ENCODE measurements at regions not wholly inside any gene's neighbourhood (a gene's known extent, or its start where the extent isn't known, plus 50 kb on each side); places are given as distances from the start of the nearest gene placed in this dataset.

DNA sequence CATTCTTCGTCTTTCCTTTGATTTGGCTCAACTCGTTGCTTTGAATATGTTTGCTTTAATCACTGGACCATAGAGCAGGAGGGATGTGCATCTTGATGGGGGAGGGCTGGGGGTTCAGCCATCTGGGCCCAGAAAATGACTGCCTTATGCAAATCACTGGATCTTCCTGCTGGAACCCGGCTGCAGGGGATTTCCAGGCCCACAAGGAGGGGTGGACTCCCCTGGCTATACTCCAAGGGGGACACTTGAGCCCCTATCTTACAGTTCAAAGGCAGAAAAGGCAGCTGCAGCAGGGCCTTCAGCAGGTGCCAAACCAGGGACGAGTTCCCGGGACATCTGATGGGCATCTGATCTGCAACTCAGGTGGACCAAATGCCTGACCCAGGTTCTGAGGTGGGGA lies 122.5 kb downstream of the DICER1 start:
- no peaks in the 10 kb centered on the region for H3F3A ChIP-seq (ENCODE audit: low read depth)
- no peaks in the 10 kb centered on the region for H4K20me1 ChIP-seq (ENCODE audit: low read depth)
- Mint-ChIP-seq H3K27me3 (ENCODE audit: insufficient read depth, low read depth) (peaks cover 5% of the 10 kb centered on the region), H3K4me3 (no peak overlapping the region), H3K9me3 (peaks cover 15% of the 10 kb centered on the region), H3K27ac (no peak overlapping the region), H3K36me3 (no peaks in the 10 kb centered on the region), H3K4me1 (peaks cover 3% of the 10 kb centered on the region)
- no peak overlapping the region for H3K4me2 ChIP-seq
- H3K27ac ChIP-seq: no peak overlapping the region
- H3K4me3 ChIP-seq: no peak overlapping the region
- peaks cover 4% of the 10 kb centered on the region for H3K36me3 ChIP-seq
- TF ChIP-seq, protein P1, sequence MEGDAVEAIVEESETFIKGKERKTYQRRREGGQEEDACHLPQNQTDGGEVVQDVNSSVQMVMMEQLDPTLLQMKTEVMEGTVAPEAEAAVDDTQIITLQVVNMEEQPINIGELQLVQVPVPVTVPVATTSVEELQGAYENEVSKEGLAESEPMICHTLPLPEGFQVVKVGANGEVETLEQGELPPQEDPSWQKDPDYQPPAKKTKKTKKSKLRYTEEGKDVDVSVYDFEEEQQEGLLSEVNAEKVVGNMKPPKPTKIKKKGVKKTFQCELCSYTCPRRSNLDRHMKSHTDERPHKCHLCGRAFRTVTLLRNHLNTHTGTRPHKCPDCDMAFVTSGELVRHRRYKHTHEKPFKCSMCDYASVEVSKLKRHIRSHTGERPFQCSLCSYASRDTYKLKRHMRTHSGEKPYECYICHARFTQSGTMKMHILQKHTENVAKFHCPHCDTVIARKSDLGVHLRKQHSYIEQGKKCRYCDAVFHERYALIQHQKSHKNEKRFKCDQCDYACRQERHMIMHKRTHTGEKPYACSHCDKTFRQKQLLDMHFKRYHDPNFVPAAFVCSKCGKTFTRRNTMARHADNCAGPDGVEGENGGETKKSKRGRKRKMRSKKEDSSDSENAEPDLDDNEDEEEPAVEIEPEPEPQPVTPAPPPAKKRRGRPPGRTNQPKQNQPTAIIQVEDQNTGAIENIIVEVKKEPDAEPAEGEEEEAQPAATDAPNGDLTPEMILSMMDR (IDR thresholded peaks at IDR 0.05): no peak
- TF ChIP-seq EZH2phosphoT487 (IDR thresholded peaks at IDR 0.05) (no peak), EZH2 (IDR thresholded peaks at IDR 0.05) (no peak)
- H3K27me3 ChIP-seq: no peaks in the 10 kb centered on the region
- DNase-seq (ENCODE audit: low spot score): no peak
- H3K4me1 ChIP-seq: no peaks in the 10 kb centered on the region
- peaks cover 13% of the 10 kb centered on the region for H3K9me3 ChIP-seq (ENCODE audit: low read depth)
- no peaks in the 10 kb centered on the region for H3K79me2 ChIP-seq (ENCODE audit: low read depth)
- no peak overlapping the region for H3K9ac ChIP-seq
- no peak overlapping the region for H2AFZ ChIP-seq (replicated peaks)

DNA sequence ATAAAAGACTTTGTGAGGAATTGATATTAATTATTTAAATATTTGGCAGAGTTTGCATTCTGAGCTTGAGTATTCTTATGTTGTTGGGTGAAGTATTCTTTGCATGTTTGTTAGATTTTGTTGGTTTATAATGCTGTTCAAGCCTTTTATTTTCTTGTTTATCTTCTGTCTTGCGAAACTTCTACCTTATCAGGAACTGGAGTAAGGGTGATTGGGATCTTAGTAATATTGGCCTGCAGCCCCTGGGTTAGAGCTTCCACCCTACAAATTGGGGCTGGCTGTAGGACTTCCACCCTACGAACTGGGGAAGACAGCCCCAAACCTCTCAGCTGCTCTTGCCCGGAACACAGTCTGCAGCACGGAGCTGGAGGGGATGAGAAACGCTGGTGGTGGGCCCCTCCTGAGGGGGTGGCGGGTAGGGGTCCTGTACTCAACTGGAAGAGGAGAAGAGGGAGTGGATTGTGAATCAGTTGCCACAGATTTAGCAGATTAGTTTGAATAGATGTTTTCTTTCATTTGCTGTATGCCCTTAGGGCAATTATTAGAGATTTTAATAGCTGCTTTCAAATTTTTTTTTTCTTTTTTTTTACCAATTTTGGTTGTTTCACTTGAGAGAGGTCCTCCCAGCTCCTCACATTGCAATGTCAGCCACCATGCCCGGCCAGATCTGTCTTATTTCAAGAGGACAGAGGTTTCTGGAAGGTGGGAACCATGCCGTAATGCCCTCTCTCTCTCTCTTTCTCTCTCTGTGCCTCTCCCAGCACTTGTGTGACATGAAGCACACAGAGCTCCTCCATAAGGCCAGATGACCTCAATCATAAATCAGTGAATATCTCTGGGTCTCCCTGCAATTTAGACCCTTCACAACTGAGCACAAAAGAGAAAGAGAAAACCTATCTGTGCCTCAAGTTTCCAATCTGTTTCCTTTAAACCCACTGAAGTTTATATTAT lies 123.4 kb downstream of the DICER1 start:
- no peak overlapping the region for H3K27ac Mint-ChIP-seq
- H3K27me3 Mint-ChIP-seq (ENCODE audit: insufficient read depth, low read depth): peaks cover 5% of the 10 kb centered on the region
- H3K4me1 ChIP-seq: no peaks in the 10 kb centered on the region
- no peak for TF ChIP-seq EZH2phosphoT487 (IDR thresholded peaks at IDR 0.05)
- TF ChIP-seq, protein P1 (IDR thresholded peaks at IDR 0.05): no peak
- no peak for TF ChIP-seq EZH2 (IDR thresholded peaks at IDR 0.05)
- H3K27me3 ChIP-seq: no peaks in the 10 kb centered on the region
- no peak overlapping the region for H2AFZ ChIP-seq (replicated peaks)
- peaks cover 4% of the 10 kb centered on the region for H3K36me3 ChIP-seq
- H3F3A ChIP-seq (ENCODE audit: low read depth): no peaks in the 10 kb centered on the region
- H3K4me2 ChIP-seq: no peak overlapping the region
- H3K9ac ChIP-seq: no peak overlapping the region
- H3K27ac ChIP-seq: no peak overlapping the region
- H4K20me1 ChIP-seq (ENCODE audit: low read depth): no peaks in the 10 kb centered on the region
- H3K4me1 Mint-ChIP-seq: peaks cover 3% of the 10 kb centered on the region
- H3K9me3 Mint-ChIP-seq: peaks cover 20% of the 10 kb centered on the region
- no peak for DNase-seq (ENCODE audit: low spot score)
- H3K4me3 ChIP-seq: no peak overlapping the region
- H3K4me3 Mint-ChIP-seq: no peak overlapping the region
- H3K79me2 ChIP-seq (ENCODE audit: low read depth): no peaks in the 10 kb centered on the region
- H3K9me3 ChIP-seq (ENCODE audit: low read depth): peaks cover 13% of the 10 kb centered on the region
- no peaks in the 10 kb centered on the region for H3K36me3 Mint-ChIP-seq

- TF ChIP-seq, protein P1 (IDR thresholded peaks at IDR 0.05): no peak
- TF ChIP-seq EZH2phosphoT487 (IDR thresholded peaks at IDR 0.05) (no peak), EZH2 (IDR thresholded peaks at IDR 0.05) (no peak)
- Histone ChIP-seq H3K9me3 (ENCODE audit: low read depth) (peaks cover 13% of the 10 kb centered on the region), H3K36me3 (peaks cover 4% of the 10 kb centered on the region), H4K20me1 (ENCODE audit: low read depth) (no peaks in the 10 kb centered on the region), H3K4me2 (no peak overlapping the region), H3K27me3 (no peaks in the 10 kb centered on the region), H3K4me3 (no peak overlapping the region), H3K79me2 (ENCODE audit: low read depth) (no peaks in the 10 kb centered on the region), H3K4me1 (no peaks in the 10 kb centered on the region), H3K9ac (no peak overlapping the region), H3K27ac (no peak overlapping the region), H2AFZ (replicated peaks) (no peak overlapping the region), H3F3A (ENCODE audit: low read depth) (no peaks in the 10 kb centered on the region)
- Mint-ChIP-seq H3K27ac (no peak overlapping the region), H3K4me1 (peaks cover 3% of the 10 kb centered on the region), H3K36me3 (no peaks in the 10 kb centered on the region), H3K27me3 (ENCODE audit: insufficient read depth, low read depth) (peaks cover 2% of the 10 kb centered on the region), H3K4me3 (no peak overlapping the region), H3K9me3 (peaks cover 18% of the 10 kb centered on the region)
- no peak for DNase-seq (ENCODE audit: low spot score)
These were observed 124.3 kb downstream of the DICER1 start for GRCh38 chr14:95033031-95033430.

Data from neural progenitor cell (in vitro differentiated cells).